GM21526 (cell line): ENCODE measurements at regions not wholly inside any gene's neighbourhood (a gene's known extent, or its start where the extent isn't known, plus 50 kb on each side); places are given as distances from the start of the nearest gene placed in this dataset.
A peak's percentile ranks its signal among the peaks of the same experiment; 100 is the strongest.

ENCODE experiments used
- ATAC-seq: cut with Tn5 transposase; IDR thresholded peaks from one replicate; pipeline ENCODE4 v1.9.1; 2021; ENCODE audit warnings: moderate library complexity; ENCODE audit not compliant: unreplicated experiment, low FRiP score

DNA sequence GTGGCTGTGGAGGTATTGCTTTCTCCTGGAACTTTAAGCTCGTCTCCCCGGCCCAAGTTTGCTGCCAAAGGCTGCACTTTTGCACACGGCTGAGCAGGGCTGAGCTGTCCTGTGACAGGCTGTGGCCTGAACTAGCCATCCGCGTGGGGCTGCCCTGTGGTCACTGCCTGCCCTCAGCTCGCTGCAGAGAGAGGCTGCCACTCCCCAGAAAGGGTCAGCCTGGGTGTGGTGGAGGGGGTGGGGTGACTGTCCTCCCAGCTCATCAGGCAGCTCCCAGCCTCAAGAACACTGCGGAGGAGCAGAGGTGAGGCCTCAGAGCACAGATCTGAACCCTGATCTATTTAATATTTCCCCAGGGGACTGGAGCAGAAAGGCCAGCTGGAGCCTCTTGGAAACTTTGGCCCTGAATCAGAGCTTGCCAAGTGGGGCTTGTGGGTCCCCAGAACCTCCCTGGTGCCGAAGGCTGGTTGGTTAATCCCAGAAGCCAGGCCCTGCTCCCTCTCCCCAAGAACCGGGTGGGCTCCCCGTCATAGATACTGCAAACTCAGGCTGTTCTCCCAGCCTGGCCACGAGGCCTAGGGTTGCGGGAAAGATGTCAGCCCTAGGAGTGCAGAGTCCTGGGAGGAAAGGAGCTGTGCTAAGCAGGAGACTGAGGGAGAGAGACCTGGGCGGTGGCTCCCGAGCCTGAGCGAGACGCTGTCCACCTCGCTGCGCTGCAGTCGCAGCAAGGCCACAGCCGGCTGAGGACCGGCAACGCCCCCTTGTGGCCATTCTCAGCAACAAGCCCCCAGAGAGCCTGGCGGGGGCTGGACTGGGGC is 125.1 kb upstream of the IPO9 start:
- ATAC-seq = no peak

DNA sequence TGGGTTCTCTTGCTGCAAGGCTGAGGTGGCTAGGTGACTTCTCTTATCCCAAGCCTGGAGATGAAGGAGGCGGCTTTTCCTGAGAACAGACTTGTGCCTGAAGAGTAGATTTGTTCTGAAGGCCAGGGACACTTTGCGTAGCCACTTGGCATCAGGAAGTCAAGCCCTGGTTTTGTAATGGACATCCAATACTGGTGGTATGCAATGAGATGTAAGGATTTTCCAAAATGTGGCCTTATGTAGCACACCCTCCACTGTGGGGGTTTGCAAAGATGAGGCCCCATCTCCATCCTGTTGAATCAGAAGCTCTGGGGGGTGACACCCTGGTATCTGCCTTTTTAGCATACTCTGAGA is 124.5 kb upstream of the IPO9 start:
- ATAC-seq = no peak

DNA sequence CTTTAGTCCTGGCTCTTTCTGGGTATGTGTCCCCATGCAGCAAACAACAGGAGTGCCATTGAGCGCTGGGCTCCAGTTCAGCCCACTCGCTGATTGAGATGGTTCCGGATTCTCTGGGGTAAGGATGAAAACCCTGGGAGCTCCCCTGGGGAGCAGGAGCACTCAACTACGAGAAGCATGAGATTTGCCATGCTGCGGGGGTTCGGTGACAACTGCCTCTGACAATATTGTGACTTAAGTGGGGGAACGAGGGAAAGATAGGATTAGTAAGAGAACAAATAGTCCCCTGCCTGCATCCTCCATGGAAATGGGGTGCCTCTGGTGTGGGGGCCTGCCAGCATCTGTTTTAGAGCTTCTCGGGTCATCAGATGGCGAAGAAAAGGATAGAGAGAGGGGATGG is 123.6 kb upstream of the IPO9 start:
- no peak for ATAC-seq

DNA sequence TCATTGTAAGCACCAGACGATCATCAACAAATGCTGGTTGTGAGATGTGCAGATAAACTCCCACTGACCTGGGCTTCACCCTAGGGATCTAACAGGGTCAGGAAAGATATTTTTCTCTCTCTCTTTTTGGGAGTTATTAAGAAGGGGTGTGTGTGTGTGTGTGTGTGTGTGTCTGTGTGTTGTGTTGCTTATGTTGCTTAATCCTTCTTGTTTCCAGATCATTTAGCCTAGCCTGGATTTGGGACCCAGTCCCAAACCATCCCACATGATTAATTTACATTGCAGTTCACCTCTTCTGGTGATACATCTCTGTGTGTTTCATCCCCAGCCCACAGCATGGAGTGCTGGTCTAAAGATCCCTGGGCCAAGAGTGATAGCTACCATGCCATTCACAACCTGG is 122.8 kb upstream of the IPO9 start:
- ATAC-seq = no peak

DNA sequence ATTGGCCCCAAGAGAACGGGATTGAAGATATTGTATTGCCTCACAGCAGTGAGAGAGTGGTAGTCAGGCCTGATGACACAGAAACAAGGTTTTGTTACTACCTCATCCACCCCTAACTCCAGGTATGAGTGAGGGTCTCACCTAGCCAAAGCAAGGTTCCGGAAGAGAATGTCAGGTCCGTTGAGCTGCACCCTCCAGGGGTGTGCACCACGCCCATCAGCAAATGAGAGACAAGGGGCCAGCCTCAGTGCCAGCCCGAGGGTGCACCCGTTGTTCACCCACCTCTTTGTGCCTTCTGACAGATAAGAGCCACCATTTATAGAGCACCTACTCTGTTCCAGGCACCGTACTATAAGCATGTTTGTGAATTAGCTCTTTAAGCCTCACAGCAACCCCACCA is 121.9 kb upstream of the IPO9 start:
- ATAC-seq = no peak

DNA sequence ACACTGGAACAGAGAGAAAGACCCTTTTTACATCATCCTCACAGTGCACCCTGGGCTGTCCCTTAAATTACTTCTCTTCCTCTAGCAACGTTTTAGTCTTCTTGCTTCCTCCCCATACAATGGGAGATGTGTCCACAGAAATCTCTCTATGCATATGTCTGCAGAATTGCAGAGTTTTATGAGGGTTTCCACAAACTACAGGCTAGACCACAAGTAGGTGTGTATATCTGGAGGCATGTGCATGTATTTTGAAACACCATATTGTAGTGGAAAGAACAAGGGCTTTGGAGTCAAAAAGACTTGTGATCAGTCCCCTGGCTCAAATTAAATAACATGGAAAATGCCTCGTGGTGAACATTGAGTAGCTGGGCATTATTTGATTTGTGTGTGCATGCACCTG is 121.3 kb upstream of the IPO9 start:
- ATAC-seq = no peak

DNA sequence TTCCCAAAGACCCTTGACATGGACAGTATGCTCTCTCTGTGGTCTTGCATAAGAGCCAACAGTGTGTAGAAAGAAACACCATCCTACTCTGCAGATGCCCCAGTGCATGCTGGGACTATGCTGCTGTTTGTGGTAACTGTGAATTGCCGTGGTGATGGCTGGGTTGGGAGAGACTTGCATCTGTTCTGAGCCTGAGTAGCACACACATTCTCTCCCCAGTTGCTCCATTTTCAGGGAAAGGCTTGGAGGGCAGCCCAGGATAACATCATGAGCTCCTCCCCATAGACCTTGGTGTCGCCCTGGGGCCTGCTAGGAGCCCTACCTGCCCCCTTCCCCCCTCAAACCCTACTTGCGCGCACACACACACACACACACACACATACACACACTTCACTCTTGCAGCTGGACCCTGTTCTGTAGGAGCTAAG is 120.9 kb upstream of the IPO9 start:
- no peak for ATAC-seq

DNA sequence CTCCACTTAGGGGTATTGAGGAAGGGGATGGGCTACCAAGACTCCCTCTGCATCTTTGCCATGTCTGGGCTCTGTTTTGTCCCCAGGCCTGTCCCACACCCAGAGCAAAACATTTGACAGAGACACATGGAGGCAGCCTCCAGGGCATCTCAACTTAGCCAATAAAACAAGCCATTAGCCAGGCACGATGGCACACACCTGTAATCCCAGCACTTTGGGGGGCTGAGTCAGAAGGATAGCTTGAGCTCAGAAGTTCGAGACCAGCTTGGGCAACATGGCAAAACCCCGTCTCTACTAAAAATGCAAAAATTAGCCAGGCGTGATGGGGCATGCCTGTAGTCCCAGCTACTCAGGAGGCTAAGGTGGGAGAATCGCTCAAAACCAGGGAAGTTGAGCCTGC is 120.3 kb upstream of the IPO9 start:
- ATAC-seq = no peak

DNA sequence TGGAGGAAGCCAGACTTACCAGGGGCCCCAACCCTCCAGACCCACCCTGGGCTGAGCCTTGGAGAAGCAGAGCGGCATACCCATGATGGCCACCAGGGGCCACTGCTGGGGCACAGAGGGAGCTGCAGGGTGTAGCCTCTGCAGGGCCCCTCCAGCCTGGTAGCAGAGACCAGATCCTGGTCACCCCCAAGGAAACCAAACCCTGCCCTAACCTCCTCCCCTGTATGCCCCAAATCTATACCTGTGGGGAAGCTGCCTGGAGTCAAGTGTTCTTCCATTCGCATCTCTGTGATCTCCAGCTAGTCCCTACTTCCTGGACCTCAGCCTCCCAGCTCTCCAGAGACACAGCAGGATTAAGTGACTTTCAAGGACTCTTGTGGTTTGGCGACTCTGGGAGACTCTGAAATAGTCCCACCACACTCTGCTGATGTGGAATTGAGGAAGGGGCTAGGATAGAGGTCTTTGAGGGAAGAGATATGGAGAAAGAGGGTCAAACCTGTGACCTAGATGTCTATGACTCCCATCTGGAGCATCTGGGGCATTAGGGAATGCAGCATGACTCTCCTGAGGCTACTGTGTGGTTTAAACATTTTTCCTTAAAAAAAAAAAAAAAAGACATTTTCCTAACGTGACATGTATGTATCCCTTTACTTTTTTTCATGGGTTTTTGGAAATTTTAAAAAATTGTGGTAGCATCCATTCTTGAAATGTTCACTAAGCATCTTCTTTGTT is 119.2 kb upstream of the IPO9 start:
- ATAC-seq = peak; percentile 79

DNA sequence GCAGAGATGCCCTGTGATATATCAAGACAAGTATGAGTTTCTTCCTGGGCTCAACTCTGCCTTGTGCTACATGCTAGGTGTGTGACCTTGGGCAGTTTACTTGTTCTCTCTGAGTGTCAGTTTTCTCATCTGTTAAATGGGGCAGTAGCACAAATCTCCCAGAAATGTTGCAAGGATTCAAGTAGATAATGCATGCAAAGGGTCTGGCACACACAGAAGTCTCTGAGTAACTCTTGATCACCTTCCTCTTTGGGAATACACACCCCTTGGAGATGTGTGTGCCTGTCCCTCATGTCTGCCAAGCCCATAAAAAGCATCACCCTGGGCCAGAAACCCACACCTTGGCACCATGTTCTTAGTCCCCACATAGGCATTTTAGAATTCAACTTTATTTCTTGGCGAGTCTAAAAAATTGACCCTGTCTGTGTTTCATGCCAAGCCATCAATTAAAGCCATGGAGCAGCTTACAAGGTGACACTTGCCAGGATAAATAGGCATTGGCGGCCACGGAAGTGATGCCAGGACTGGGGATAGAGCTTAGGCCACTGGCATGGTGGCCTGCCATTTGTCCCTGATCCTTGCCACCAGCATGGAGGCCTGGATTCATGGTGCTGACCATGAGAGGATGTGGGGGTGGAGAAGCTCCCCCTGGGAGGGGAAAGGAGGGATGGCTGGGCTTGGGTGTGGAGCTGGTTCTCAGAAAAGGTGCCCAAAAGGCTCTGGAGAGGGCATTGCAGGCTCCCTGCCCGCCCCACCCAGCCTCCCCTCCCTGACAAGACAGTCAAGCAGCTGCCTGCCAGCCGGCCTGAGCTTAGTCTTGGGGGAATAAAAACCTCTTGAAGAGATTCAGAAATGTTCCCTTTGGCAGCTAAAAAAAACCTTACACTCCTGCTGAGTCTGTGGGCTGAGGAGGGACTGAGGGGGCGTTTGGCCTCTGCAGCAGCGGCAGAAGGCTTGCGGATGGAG is 118.0 kb upstream of the IPO9 start:
- ATAC-seq = no peak

DNA sequence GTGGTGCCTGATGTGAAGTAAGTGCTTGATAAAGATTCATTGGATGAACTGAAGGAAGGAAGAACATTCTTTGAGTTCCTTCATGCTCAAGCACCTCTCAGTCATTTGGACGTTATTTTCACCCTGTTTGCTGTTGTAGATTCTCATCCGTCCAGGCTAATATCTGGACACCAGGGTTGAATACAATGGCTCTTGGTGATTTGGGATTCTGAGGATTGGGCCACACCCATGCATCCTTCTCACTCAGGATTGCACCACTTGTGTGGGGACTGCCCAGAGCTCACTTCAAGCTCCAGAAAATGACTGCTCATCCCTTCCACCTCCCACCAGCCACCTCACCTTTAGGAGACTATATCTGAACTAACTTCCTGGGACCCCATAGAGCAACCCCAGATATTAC is 117.1 kb upstream of the IPO9 start:
- no peak for ATAC-seq

DNA sequence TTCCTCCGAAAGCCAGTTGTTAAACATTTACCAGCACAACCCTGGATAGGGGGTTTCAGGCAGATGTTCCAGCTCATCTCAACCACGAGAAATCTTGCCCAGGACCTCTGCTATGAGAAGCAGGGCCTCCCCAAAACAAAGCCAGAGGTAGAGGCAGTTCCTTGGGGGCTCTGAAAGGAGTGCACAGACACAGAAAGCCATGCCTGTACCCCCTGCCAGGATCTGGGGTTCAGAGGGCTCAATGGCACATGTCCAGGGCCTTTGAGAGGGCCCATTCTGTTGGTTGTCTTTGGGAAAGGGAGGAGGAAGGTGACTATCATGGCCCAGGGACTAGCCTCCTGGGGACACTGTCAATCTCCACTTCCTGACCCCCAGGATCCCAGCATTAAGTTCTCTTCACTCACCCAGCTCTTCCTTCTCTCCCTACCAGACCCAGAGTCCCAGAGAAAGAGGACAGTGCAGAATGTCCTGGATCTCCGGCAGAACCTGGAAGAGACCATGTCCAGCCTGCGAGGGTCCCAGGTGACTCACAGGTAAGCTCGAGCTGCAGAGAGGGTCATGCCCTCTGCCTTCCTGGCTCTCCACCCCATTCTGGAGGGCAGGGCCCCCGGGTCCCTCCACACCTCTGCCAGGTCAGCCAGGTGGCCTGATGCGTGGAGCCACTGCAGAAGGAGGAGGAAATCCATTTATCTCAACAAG is 116.4 kb upstream of the IPO9 start:
- no peak for ATAC-seq

DNA sequence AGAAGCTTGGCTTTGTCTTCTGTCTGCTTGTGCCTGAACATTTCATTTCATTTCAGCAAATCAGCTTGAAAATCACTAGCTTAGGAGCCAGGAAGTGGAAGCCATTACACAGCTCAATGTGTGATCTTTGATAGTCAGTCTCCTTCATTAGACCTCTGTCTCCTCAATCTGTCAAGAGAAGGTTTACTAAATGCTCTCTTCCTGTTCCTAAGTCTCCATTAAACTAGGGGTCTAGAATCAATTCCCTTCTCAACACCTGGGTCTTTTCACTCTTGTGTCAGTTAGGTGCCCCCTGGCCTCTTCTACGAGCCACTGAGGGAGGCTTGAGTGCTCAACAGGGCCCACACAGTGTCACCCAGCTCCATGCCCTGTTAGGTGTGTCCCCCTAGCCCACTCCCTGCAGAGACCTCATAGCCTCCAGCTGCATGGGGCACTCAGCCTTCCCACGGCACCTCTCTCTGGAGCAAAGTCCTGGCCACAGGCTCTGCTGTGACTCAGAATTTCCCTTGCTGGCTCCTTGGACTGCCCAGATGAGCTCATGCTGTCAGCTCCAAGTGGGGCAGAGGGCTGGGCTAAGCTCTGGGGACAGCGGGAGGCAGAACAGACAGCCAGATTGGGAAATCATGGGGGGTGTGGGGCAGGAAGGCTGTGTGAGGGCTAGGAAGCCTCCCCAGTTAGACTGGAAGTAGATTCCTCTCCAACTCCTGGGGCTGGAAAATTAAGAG is 115.7 kb upstream of the IPO9 start:
- ATAC-seq = no peak

DNA sequence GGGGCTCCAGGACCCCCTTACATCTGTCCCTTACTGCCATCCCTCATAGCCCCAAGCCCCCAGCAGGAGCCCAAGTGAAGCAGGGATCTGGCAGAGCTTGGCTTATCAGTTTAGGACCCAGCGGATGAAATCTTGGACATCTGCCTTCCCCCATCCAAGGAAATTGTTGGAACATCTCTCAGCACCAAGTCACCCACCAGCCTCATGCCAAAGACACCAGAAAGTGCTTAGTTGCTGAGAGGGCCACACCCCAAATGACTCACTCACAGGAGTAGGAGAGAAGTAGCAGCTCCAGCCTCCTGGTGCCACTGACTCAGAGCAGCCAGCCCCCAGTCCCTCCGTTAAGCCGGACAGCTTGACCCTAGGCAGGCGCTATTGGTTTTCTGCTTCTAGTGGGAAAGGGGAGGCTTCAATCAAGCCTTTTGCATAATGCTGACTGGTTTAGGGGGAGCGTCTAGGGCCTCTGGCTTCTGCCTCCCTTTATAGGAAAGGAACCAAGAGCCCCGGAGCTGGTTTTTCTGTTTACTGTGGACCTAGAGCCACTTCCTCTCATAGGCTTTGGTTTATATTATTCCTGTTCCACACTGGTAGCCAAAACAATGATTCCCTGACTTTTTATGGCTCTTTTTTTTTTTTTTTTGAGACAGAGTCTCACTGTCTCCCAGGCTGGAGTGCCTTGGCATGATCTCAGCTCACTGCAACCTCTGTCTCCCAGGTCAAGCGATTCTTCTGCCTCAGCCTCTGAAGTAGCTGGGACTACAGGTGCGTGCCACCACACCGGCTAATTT is 114.2 kb upstream of the IPO9 start:
- no peak for ATAC-seq

DNA sequence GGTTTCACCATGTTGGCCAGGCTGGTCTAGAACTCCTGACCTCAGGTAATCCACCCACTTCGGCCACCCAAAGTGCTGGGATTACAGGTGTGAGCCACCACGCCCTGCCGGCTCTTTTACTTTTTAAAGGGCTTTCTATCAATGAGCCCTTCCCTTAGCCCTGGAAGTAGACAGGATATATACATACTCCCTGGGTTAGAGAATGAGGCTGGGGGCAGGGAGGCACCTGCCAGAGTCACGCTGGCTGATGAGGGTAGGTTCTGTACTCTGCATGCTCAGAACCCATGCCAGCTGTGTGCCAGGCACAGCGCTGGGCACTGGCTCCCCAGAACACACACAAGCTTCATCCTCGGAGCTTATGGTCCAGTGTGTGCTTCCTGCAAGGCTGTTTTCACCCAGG is 113.6 kb upstream of the IPO9 start:
- no peak for ATAC-seq

DNA sequence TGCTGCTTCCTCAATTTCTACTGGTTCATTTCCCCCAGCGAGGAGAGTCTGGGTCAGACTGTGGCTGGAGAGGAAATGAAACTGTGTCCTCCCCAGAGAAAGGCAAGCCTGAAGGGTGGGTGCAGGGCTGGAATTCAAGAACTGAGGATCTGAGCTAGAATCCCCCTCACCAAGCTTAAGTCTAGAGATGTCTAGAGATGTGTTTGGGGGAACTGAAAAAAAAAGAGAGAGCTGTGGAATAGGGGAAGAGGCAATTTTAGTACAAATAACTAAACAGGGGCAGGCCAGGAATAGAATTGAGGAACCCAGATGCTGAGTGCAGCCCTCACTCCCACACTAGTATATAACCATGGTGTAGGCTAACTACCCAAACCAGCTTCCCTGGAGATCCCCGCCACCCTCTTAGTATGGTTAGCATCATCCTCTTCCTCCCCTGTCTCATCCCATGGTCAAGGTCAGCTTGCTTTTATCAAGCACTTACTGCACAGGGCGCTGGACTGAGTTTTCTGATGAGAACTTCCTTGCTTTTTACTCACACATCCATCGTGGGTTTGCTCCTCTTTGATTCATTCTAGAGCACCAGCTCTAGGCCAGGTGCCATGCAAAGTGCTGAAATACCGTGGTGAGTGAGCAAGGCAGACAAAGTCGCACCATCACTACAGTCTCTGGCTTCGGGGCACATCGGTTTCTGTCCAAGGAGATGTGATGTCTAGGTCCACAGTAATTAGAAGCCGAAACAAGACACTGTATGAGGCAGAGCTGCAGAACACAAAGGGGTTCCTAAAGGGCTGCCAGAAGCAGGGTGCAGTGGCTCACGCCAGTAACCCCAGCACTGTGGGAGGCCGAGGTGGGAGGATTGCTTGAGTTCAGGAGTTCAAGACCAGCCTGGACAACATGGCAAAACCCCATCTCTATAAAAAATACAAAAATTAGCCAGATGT is 112.9 kb upstream of the IPO9 start:
- ATAC-seq = no peak

DNA sequence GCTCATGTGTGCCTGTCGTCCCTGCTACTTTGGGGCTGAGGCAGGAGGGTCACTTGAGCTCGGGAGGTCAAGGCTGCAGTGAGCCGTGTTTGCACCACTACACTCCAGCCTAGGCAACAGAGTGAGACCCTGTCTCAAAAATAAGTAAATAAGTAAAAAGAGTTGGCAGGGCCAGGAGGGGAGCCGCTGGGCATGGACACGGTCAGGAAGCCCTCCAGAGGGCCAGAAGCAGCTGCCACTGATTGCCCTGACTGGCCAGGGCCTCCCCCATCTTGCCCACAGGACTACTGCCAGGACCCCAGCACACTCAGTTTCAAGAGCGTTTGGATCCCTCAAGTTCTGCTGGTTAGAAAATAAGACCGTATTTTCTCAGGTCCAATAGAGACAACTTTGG is 112.2 kb upstream of the IPO9 start:
- ATAC-seq = no peak

DNA sequence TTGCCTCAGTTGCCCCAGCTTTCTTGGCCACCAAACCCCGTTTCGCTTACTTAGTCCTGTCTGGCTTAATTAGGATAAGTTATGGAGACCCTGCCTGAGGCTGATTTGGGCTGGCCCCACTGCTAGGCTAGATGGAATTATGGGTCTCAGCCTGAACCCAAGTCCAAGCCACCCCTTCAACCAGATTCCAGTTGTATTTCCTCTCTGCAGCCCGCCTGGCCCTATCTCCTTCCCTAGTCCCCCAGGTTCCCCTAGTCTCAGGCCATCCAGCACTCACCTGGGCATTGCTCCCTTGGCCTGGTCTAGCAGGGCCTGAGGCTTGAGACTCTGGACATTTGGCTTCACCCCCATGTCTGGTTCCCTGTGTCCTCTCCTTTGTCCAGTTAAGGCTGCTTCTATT is 111.7 kb upstream of the IPO9 start:
- no peak for ATAC-seq
